ENCODE measurements at regions not wholly inside any gene's neighbourhood (a gene's known extent, or its start where the extent isn't known, plus 50 kb on each side); places are given as distances from the start of the nearest gene placed in this dataset.

DNA sequence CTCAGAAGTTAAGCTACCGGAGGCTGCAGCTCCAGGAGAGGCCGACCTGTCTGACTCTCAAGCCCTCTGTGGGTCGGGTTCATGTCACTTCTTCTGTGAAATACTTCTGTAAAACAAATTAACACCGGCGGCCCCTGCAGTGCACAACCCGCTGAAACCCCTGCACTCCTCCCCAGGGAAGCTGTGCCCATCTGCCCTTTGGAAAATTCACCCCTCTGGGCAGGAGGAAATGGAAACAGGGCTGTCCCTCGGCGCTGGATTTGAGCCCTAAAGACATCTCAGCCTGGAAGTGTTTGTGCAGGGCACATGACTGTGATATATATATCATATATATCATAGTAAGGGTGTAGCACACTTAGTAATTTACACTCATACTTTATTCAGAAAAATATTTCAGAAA, 415.3 kb downstream of the IRS2 start:
- H3K9ac ChIP-seq (ENCODE audit: low read length) = no peak overlapping the region
- H3K9me2 ChIP-seq (replicated peaks; ENCODE audit: low read length) = no peaks in the 10 kb centered on the region
- no peaks in the 10 kb centered on the region for H4K20me1 ChIP-seq (ENCODE audit: low read length)
- H3K4me3 ChIP-seq (ENCODE audit: low read length) = no peak overlapping the region
- intact Hi-C loops (cut with micrococcal nuclease) = no loop called here
- no peaks in the 10 kb centered on the region for H3K4me1 ChIP-seq (ENCODE audit: insufficient read depth, low read length)
- H3F3A ChIP-seq (ENCODE audit: low read length, unreplicated experiment) = no peaks in the 10 kb centered on the region
- no peak overlapping the region for H2AFZ ChIP-seq (ENCODE audit: low read length)
- no peaks in the 10 kb centered on the region for H3K79me2 ChIP-seq (ENCODE audit: low read length)
- DNase-seq (no peak), ATAC-seq (no peak)
- ChIA-PET CTCF (no interaction called here), POLR2A (ENCODE audit: unreplicated experiment) (no interaction called here)
- no TSS peak for BruUV-seq (replicated peaks)
- H3K9me3 ChIP-seq (ENCODE audit: low read length) = no peaks in the 10 kb centered on the region
- H3K27ac ChIP-seq (ENCODE audit: low read length) = no peak overlapping the region
- H3K4me2 ChIP-seq (ENCODE audit: low read length) = no peak overlapping the region
- no peaks in the 10 kb centered on the region for H3K36me3 ChIP-seq (ENCODE audit: low read depth, low read length)
- no peaks in the 10 kb centered on the region for H3K27me3 ChIP-seq (ENCODE audit: low read length)
- TF ChIP-seq EZH2phosphoT487 (IDR thresholded peaks at IDR 0.05; ENCODE audit: borderline replicate concordance, low read length) (no peak), EZH2 (IDR thresholded peaks at IDR 0.05; ENCODE audit: low read length, unreplicated experiment) (no peak)
- TF ChIP-seq, protein P1, sequence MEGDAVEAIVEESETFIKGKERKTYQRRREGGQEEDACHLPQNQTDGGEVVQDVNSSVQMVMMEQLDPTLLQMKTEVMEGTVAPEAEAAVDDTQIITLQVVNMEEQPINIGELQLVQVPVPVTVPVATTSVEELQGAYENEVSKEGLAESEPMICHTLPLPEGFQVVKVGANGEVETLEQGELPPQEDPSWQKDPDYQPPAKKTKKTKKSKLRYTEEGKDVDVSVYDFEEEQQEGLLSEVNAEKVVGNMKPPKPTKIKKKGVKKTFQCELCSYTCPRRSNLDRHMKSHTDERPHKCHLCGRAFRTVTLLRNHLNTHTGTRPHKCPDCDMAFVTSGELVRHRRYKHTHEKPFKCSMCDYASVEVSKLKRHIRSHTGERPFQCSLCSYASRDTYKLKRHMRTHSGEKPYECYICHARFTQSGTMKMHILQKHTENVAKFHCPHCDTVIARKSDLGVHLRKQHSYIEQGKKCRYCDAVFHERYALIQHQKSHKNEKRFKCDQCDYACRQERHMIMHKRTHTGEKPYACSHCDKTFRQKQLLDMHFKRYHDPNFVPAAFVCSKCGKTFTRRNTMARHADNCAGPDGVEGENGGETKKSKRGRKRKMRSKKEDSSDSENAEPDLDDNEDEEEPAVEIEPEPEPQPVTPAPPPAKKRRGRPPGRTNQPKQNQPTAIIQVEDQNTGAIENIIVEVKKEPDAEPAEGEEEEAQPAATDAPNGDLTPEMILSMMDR (conservative IDR thresholded peaks at IDR 0.05; ENCODE audit: low read depth, low read length) = no peak

DNA sequence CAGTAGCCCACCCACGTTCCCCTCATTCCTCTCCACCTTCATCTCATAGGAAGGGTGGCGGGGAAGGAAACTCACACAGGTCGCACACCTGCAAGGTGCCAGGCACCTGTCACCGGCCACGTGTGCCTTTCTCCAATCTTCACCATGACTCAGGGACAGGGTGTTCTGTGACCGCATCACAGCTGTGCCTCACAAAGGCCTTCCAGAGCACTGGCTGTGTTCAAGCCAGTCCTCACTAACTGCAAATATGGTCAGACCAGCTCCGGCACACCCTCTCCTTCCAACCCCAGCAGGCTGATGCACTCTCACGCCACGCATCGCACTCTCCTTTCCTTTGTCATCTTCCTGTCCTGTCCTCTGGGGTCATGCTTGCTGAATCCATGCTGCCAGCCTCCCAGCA, 415.9 kb downstream of the IRS2 start:
- Histone ChIP-seq H3K36me3 (ENCODE audit: low read depth, low read length) (no peaks in the 10 kb centered on the region), H3K4me2 (ENCODE audit: low read length) (no peak overlapping the region), H4K20me1 (ENCODE audit: low read length) (no peaks in the 10 kb centered on the region), H3K27ac (ENCODE audit: low read length) (no peak overlapping the region), H3K9me2 (replicated peaks; ENCODE audit: low read length) (no peaks in the 10 kb centered on the region), H3K4me3 (ENCODE audit: low read length) (no peak overlapping the region), H3K9me3 (ENCODE audit: low read length) (no peaks in the 10 kb centered on the region), H2AFZ (ENCODE audit: low read length) (no peak overlapping the region), H3K9ac (ENCODE audit: low read length) (no peak overlapping the region), H3F3A (ENCODE audit: low read length, unreplicated experiment) (no peaks in the 10 kb centered on the region), H3K79me2 (ENCODE audit: low read length) (no peaks in the 10 kb centered on the region), H3K27me3 (ENCODE audit: low read length) (no peaks in the 10 kb centered on the region), H3K4me1 (ENCODE audit: insufficient read depth, low read length) (no peaks in the 10 kb centered on the region)
- ChIA-PET CTCF (no interaction called here), POLR2A (ENCODE audit: unreplicated experiment) (no interaction called here)
- BruUV-seq (replicated peaks) = no TSS peak
- intact Hi-C loops (cut with micrococcal nuclease) = no loop called here
- ATAC-seq (no peak), DNase-seq (no peak)
- TF ChIP-seq EZH2 (IDR thresholded peaks at IDR 0.05; ENCODE audit: low read length, unreplicated experiment) = no peak
- no peak for TF ChIP-seq EZH2phosphoT487 (IDR thresholded peaks at IDR 0.05; ENCODE audit: borderline replicate concordance, low read length)
- TF ChIP-seq, protein P1 (conservative IDR thresholded peaks at IDR 0.05; ENCODE audit: low read depth, low read length) = no peak

DNA sequence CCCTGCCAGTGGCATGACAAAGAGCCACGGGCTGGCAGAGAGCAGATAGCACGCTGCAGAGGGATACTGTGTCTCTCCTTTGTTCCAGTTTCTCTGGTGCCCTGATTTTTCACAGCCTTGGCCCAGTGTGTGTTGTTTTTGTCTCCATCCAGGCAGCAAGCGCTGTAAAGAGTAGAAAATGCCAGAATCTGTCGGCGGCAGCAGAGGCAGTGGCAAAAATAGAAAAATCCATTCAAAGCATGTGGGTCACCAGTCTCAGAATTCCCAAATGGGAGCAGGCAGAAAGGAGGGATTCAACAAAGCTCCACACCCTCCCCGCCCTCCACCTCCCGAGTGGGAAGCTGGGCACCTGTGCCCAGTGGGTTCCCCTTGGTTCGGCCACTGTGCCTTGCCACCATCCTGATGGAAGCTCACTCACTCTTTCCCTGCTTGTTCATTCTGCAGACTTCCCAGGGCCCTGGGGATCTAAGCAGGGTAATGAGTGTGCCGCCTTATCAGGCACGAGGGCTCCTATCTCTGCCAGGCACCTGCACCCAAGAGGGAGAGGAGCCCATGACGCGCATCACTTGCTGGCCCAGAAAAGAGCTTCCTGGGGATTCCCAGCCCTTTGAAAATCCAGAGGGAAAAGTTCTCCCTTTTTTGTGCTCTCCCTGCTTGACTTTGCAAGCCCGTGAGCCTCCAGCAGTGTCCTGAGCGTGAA, 416.9 kb downstream of the IRS2 start:
- DNase-seq (no peak), ATAC-seq (no peak)
- no peak overlapping the region for H2AFZ ChIP-seq (ENCODE audit: low read length)
- intact Hi-C loops (cut with micrococcal nuclease) = no loop called here
- H3K9me3 ChIP-seq (ENCODE audit: low read length) = no peaks in the 10 kb centered on the region
- BruUV-seq (replicated peaks) = no TSS peak
- H3K9me2 ChIP-seq (replicated peaks; ENCODE audit: low read length) = no peaks in the 10 kb centered on the region
- H3K27me3 ChIP-seq (ENCODE audit: low read length) = no peaks in the 10 kb centered on the region
- no peaks in the 10 kb centered on the region for H3K36me3 ChIP-seq (ENCODE audit: low read depth, low read length)
- CTCF ChIA-PET = no interaction called here
- H3K4me3 ChIP-seq (ENCODE audit: low read length) = no peak overlapping the region
- no peaks in the 10 kb centered on the region for H3F3A ChIP-seq (ENCODE audit: low read length, unreplicated experiment)
- H3K79me2 ChIP-seq (ENCODE audit: low read length) = no peaks in the 10 kb centered on the region
- no peaks in the 10 kb centered on the region for H4K20me1 ChIP-seq (ENCODE audit: low read length)
- POLR2A ChIA-PET (ENCODE audit: unreplicated experiment) = no interaction called here
- H3K27ac ChIP-seq (ENCODE audit: low read length) = no peak overlapping the region
- H3K9ac ChIP-seq (ENCODE audit: low read length) = no peak overlapping the region
- TF ChIP-seq, protein P1 (conservative IDR thresholded peaks at IDR 0.05; ENCODE audit: low read depth, low read length) = no peak
- no peak for TF ChIP-seq EZH2 (IDR thresholded peaks at IDR 0.05; ENCODE audit: low read length, unreplicated experiment)
- TF ChIP-seq EZH2phosphoT487 (IDR thresholded peaks at IDR 0.05; ENCODE audit: borderline replicate concordance, low read length) = no peak
- no peaks in the 10 kb centered on the region for H3K4me1 ChIP-seq (ENCODE audit: insufficient read depth, low read length)
- no peak overlapping the region for H3K4me2 ChIP-seq (ENCODE audit: low read length)

All from PC-3 (cell line).